GM10266 (cell line): ENCODE measurements at regions not wholly inside any gene's neighbourhood (a gene's known extent, or its start where the extent isn't known, plus 50 kb on each side); places are given as distances from the start of the nearest gene placed in this dataset.

ENCODE experiments used
- DNase-seq: peaks from one replicate; pipeline ENCODE4 v3.0.0; 2012; ENCODE audit errors: extremely low spot score
- CTCF ChIP-seq: IDR thresholded peaks from 2 replicates; pipeline ENCODE4 v1.5.1; 2012; ENCODE audit warnings: mild to moderate bottlenecking, low read depth; ENCODE audit not compliant: control insufficient read depth, insufficient read depth; ENCODE audit errors: missing control alignments

- TF ChIP-seq CTCF, result no peak
- DNase-seq, result no peak
Measured at GRCh38 chr14:104372390-104373054, 207.0 kb upstream of the C14orf180 start.

- no peak for TF ChIP-seq CTCF
- no peak for DNase-seq
Measured at GRCh38 chr14:104373055-104373854, 206.3 kb upstream of the C14orf180 start.

GRCh38 chr14:104373855-104374717 lies 205.5 kb upstream of the C14orf180 start:
- DNase-seq, result no peak
- no peak for TF ChIP-seq CTCF

- no peak for DNase-seq
- TF ChIP-seq CTCF, result no peak
Measured at GRCh38 chr14:104374718-104375080, 204.9 kb upstream of the C14orf180 start.

- TF ChIP-seq CTCF, result no peak
- DNase-seq, result no peak
Measured at GRCh38 chr14:104375551-104376201, 203.9 kb upstream of the C14orf180 start.

- no peak for TF ChIP-seq CTCF
- DNase-seq, result no peak
Measured at GRCh38 chr14:104376202-104377140, 203.1 kb upstream of the C14orf180 start.
